ENCODE measurements at regions not wholly inside any gene's neighbourhood (a gene's known extent, or its start where the extent isn't known, plus 50 kb on each side); places are given as distances from the start of the nearest gene placed in this dataset.

DNA sequence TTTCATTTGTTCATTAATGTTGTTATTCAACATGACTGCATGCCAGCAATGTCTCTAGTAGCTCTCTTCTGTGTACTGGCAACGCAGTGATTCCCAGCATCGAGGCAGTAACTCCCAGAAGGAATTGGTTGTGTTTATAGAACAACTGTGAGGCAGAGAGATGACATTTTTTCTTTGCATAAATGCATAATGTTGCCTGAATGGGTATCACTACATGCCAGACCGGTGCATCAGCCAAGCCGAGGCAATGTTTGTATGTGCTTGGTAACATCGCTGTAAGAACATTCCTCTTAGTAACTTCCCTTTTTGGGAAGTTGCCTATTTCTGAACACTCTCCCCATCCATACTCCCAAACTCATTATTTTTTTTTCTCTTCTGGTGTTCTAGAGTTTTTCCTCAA lies 182.9 kb downstream of the HTR7 start:
- intact Hi-C loops (cut with DNase I) = no loop called here

DNA sequence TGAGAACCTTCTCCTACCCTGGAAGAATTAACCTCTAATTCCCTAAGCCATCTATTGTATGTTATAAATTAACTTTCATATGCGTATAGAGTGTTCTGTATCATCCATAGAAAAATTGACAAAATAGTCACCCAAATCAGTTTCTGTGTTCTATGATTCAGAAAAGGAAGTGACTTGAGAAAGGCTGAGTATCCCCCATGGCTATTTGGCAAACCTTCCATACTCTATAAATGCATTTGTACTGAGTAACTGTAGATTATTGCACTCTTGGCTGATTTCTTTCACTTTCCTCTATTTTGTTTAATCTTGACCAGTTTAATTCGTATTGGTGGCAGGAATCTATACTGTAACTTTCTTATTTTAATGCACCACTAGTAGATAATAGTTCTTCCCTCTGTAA lies 182.2 kb downstream of the HTR7 start:
- intact Hi-C loops (cut with DNase I) = no loop called here
- TF ChIP-seq, protein P1, sequence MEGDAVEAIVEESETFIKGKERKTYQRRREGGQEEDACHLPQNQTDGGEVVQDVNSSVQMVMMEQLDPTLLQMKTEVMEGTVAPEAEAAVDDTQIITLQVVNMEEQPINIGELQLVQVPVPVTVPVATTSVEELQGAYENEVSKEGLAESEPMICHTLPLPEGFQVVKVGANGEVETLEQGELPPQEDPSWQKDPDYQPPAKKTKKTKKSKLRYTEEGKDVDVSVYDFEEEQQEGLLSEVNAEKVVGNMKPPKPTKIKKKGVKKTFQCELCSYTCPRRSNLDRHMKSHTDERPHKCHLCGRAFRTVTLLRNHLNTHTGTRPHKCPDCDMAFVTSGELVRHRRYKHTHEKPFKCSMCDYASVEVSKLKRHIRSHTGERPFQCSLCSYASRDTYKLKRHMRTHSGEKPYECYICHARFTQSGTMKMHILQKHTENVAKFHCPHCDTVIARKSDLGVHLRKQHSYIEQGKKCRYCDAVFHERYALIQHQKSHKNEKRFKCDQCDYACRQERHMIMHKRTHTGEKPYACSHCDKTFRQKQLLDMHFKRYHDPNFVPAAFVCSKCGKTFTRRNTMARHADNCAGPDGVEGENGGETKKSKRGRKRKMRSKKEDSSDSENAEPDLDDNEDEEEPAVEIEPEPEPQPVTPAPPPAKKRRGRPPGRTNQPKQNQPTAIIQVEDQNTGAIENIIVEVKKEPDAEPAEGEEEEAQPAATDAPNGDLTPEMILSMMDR (IDR thresholded peaks at IDR 0.05) = no peak
- TF ChIP-seq POLR2AphosphoS5 (IDR thresholded peaks at IDR 0.05; ENCODE audit: insufficient read depth in 1 of 2, low read depth in 1 of 2) = no peak
- TF ChIP-seq POLR2A (IDR thresholded peaks at IDR 0.05) = no peak
- H3K27me3 ChIP-seq = no peaks in the 10 kb centered on the region
- DNase-seq (ENCODE audit: extremely low spot score in 2 of 2) = no peak
- H3K27ac ChIP-seq = no peak overlapping the region
- peaks cover 4% of the 10 kb centered on the region for H3K4me1 ChIP-seq
- no peaks in the 10 kb centered on the region for H3K36me3 ChIP-seq
- H3K4me3 ChIP-seq = no peak overlapping the region
- no peaks in the 10 kb centered on the region for H3K9me3 ChIP-seq

More for the DNA sequence above, 182.9 kb downstream of the HTR7 start:
- TF ChIP-seq, protein P1 (IDR thresholded peaks at IDR 0.05) = no peak
- TF ChIP-seq POLR2AphosphoS5 (IDR thresholded peaks at IDR 0.05; ENCODE audit: insufficient read depth in 1 of 2, low read depth in 1 of 2) (no peak), POLR2A (IDR thresholded peaks at IDR 0.05) (no peak)
- Histone ChIP-seq H3K4me3 (no peak overlapping the region), H3K36me3 (no peaks in the 10 kb centered on the region), H3K9me3 (no peaks in the 10 kb centered on the region), H3K27me3 (no peaks in the 10 kb centered on the region), H3K4me1 (peaks cover 4% of the 10 kb centered on the region), H3K27ac (no peak overlapping the region)
- DNase-seq (ENCODE audit: extremely low spot score in 2 of 2) = no peak

Measured in vagina (tissue), 2 donors.